H1 (cell line): ENCODE measurements at regions not wholly inside any gene's neighbourhood (a gene's known extent, or its start where the extent isn't known, plus 50 kb on each side); places are given as distances from the start of the nearest gene placed in this dataset.

ENCODE experiments used
- CTCF ChIA-PET: fragments of 300-600 bp; sonication (Branson Sonifier 250); formaldehyde crosslinking; loops from one replicate; lab custom pipeline; 2021; ENCODE audit not compliant: partially characterized antibody; lab: Charles Lee
- POLR2A ChIA-PET: fragments of 300-600 bp; sonication (Branson Sonifier 250); formaldehyde crosslinking; loops from one replicate; lab custom pipeline; 2021; ENCODE audit warnings: inconsistent platforms; ENCODE audit not compliant: partially characterized antibody; lab: Charles Lee
- DNase-seq, 2 experiments: peaks; one replicate each; pipeline versions ENCODE4 v3.0.0 to v3.0.0-alpha.2; 2010 to 2022; ENCODE audit warnings: low spot score in 2 of 2, low read depth in 1 of 2, mixed read lengths in 1 of 2
- FAIRE-seq: peaks from 2 replicates; lab custom pipeline; 2011; peaks lifted over from hg19 to GRCh38; lab: Jason Lieb, UNC
- H2AFZ ChIP-seq: 2 replicates; pipeline ENCODE4 v1.8.1; 2012; ENCODE audit warnings: low read length, inconsistent platforms
- H2AK5ac ChIP-seq: 2 replicates; pipeline ENCODE4 v1.6.1; 2013; ENCODE audit warnings: low read depth, low read length
- H2BK120ac ChIP-seq: replicated peaks from 2 replicates; pipeline ENCODE3; 2013; ENCODE audit warnings: low read depth, low read length, inconsistent platforms
- H2BK12ac ChIP-seq: 2 replicates; pipeline ENCODE4 v1.6.1; 2013; ENCODE audit warnings: low read depth, low read length
- H2BK15ac ChIP-seq: 2 replicates; pipeline ENCODE4 v1.6.1; 2013; ENCODE audit warnings: low read length
- H2BK20ac ChIP-seq: 2 replicates; pipeline ENCODE4 v1.6.1; 2013; ENCODE audit warnings: low read length
- H2BK5ac ChIP-seq: 2 replicates; pipeline ENCODE4 v1.6.1; 2013; ENCODE audit warnings: low read depth, low read length
- H3K14ac ChIP-seq: 2 replicates; pipeline ENCODE4 v1.6.1; 2013; ENCODE audit warnings: inconsistent platforms; ENCODE audit not compliant: insufficient read length
- H3K18ac ChIP-seq: 2 replicates; pipeline ENCODE4 v1.6.1; 2013; ENCODE audit warnings: low read length; ENCODE audit errors: extremely low read depth
- H3K23ac ChIP-seq: 2 replicates; pipeline ENCODE4 v1.6.1; 2013; ENCODE audit warnings: inconsistent platforms; ENCODE audit not compliant: insufficient read length
- H3K23me2 ChIP-seq: 2 replicates; pipeline ENCODE4 v1.6.1; 2013; ENCODE audit warnings: low read depth, low read length
- H3K27ac ChIP-seq: 2 replicates; pipeline ENCODE4 v1.6.1; 2011; ENCODE audit warnings: low read depth, low read length, inconsistent platforms
- H3K27me3 ChIP-seq, 4 experiments: replicated peaks in 1 of 4; 1 replicate in 1 of 4; 2 replicates in 3 of 4; pipeline versions ENCODE4 v1.6.1 to v1.8.1; 2011 to 2013; ENCODE audit warnings: low read length in 3 of 4, mild to moderate bottlenecking in 3 of 4, inconsistent platforms in 2 of 4, mixed read lengths in 2 of 4, moderate library complexity in 1 of 4; ENCODE audit not compliant: control insufficient read depth in 3 of 4, insufficient read depth in 3 of 4; ENCODE audit errors: extremely low read depth in 1 of 4
- H3K36me3 ChIP-seq, 4 experiments: 2 replicates each; pipeline versions ENCODE4 v1.6.1 to v1.8.1; 2011 to 2013; ENCODE audit warnings: mild to moderate bottlenecking in 4 of 4, low read length in 3 of 4, moderate library complexity in 2 of 4, control low read depth in 1 of 4, inconsistent platforms in 1 of 4; ENCODE audit not compliant: insufficient read depth in 4 of 4, control insufficient read depth in 2 of 4
- H3K4ac ChIP-seq: replicated peaks from 2 replicates; pipeline ENCODE3; 2013; ENCODE audit warnings: low read length, low read depth, mixed read lengths, inconsistent platforms; ENCODE audit not compliant: insufficient read length
- H3K4me1 ChIP-seq, 4 experiments: replicated peaks in 1 of 4; 1 replicate in 1 of 4; 2 replicates in 3 of 4; pipeline versions ENCODE4 v1.6.1 to v1.8.1; 2011 to 2013; ENCODE audit warnings: low read length in 3 of 4, inconsistent platforms in 2 of 4, mixed read lengths in 1 of 4; ENCODE audit not compliant: insufficient read depth in 4 of 4, control insufficient read depth in 3 of 4
- H3K4me2 ChIP-seq, 2 experiments: 2 replicates each; pipeline versions ENCODE4 v1.6.1 to v1.8.1; 2011 to 2013; ENCODE audit warnings: low read depth in 2 of 2, low read length in 2 of 2, control low read depth in 1 of 2, inconsistent platforms in 1 of 2, mild to moderate bottlenecking in 1 of 2; ENCODE audit not compliant: insufficient read depth in 1 of 2
- H3K4me3 ChIP-seq, 4 experiments: fragments of 200-600, 300-600 bp in 1 of 4; sonication (generic), shearing (Covaris generic), sonication (Bioruptor Twin) in 1 of 4; 2 replicates each; pipeline versions ENCODE4 v1.5.1 to v1.8.1; 2011 to 2016; ENCODE audit warnings: low read length in 4 of 4, low read depth in 3 of 4, control low read depth in 2 of 4, inconsistent platforms in 2 of 4, mild to moderate bottlenecking in 2 of 4, mixed read lengths in 1 of 4, moderate library complexity in 1 of 4; ENCODE audit not compliant: insufficient read depth in 2 of 4; ENCODE audit errors: extremely low read depth in 1 of 4
- H3K56ac ChIP-seq: replicated peaks from 2 replicates; pipeline ENCODE3; 2013; ENCODE audit warnings: low read depth, mild to moderate bottlenecking, mixed read lengths, low read length, inconsistent platforms; ENCODE audit not compliant: insufficient read length
- H3K79me1 ChIP-seq: 2 replicates; pipeline ENCODE4 v1.6.1; 2013; ENCODE audit warnings: low read depth, low read length, control low read depth
- H3K79me2 ChIP-seq, 2 experiments: 2 replicates each; pipeline versions ENCODE4 v1.6.1 to v1.8.1; 2012 to 2013; ENCODE audit warnings: low read length in 2 of 2, mild to moderate bottlenecking in 2 of 2, inconsistent platforms in 1 of 2; ENCODE audit not compliant: insufficient read depth in 2 of 2, control insufficient read depth in 1 of 2
- H3K9ac ChIP-seq, 4 experiments: replicated peaks in 1 of 4; 1 replicate in 1 of 4; 2 replicates in 3 of 4; pipeline versions ENCODE4 v1.6.1 to v1.8.1; 2011 to 2013; ENCODE audit warnings: low read depth in 3 of 4, low read length in 3 of 4, control low read depth in 2 of 4, mild to moderate bottlenecking in 2 of 4, moderate library complexity in 2 of 4, inconsistent platforms in 1 of 4; ENCODE audit errors: extremely low read depth in 1 of 4
- H3K9me3 ChIP-seq, 2 experiments: 2 replicates each; pipeline versions ENCODE4 v1.6.1 to v1.8.1; 2012 to 2013; ENCODE audit warnings: mild to moderate bottlenecking in 2 of 2, moderate library complexity in 2 of 2, control low read depth in 1 of 2, inconsistent platforms in 1 of 2, low read depth in 1 of 2, low read length in 1 of 2, mixed read lengths in 1 of 2; ENCODE audit not compliant: insufficient read depth in 2 of 2
- H4K20me1 ChIP-seq, 2 experiments: replicated peaks in 1 of 2; 2 replicates each; pipeline versions ENCODE3 to v1.8.1; 2011 to 2013; ENCODE audit warnings: inconsistent platforms in 2 of 2, low read length in 2 of 2, mild to moderate bottlenecking in 1 of 2; ENCODE audit not compliant: insufficient read depth in 2 of 2, control insufficient read depth in 1 of 2
- H4K5ac ChIP-seq: 2 replicates; pipeline ENCODE4 v1.6.1; 2013; ENCODE audit warnings: low read length, low read depth, mixed read lengths, inconsistent platforms; ENCODE audit not compliant: insufficient read length
- H4K8ac ChIP-seq: 2 replicates; pipeline ENCODE4 v1.8.0; 2013; ENCODE audit warnings: mild to moderate bottlenecking, moderate library complexity, low read length, inconsistent platforms; ENCODE audit not compliant: insufficient read depth; ENCODE audit errors: extremely low read depth
- H4K91ac ChIP-seq: replicated peaks from 2 replicates; pipeline ENCODE3; 2013; ENCODE audit warnings: low read length, mixed read lengths, inconsistent platforms; ENCODE audit not compliant: insufficient read length
- BACH1 ChIP-seq: IDR thresholded peaks from 2 replicates; pipeline ENCODE4 v1.6.1; 2012; ENCODE audit warnings: low read length, improper control_type of control experiment
- FOSL1 ChIP-seq: IDR thresholded peaks from 2 replicates; pipeline ENCODE4 v1.6.1; 2011; ENCODE audit warnings: mild to moderate bottlenecking, low read depth, low read length, moderate library complexity; ENCODE audit not compliant: insufficient read depth
- KDM4A ChIP-seq: IDR thresholded peaks from one replicate; pipeline ENCODE4 v1.7.1; 2012; ENCODE audit warnings: low read depth, mild to moderate bottlenecking, moderate library complexity, low read length, inconsistent platforms; ENCODE audit not compliant: severe bottlenecking
- KDM5A ChIP-seq: fragments of 200-600 bp; IDR thresholded peaks from 2 replicates; pipeline ENCODE4 v1.7.1; 2012; ENCODE audit warnings: mild to moderate bottlenecking, low read length, inconsistent platforms, mixed read lengths
- NANOG ChIP-seq: IDR thresholded peaks from 2 replicates; pipeline ENCODE4 v1.6.1; 2011; ENCODE audit warnings: low read length, low read depth, mild to moderate bottlenecking, inconsistent platforms; ENCODE audit not compliant: insufficient read depth, poor library complexity, severe bottlenecking
- POLR2AphosphoS5 ChIP-seq: IDR thresholded peaks from 2 replicates; pipeline ENCODE4 v1.6.1; 2011; ENCODE audit warnings: low read depth, low read length
- RNF2 ChIP-seq: fragments of 200-900, 300-1000 bp; sonication (generic); IDR thresholded peaks from 2 replicates; pipeline ENCODE4 v1.7.1; 2016; ENCODE audit warnings: borderline replicate concordance, low read depth, mild to moderate bottlenecking, antibody characterized with exemption, low read length; ENCODE audit not compliant: poor library complexity, severe bottlenecking; ENCODE audit errors: missing control alignments
- RXRA ChIP-seq: IDR thresholded peaks from 2 replicates; pipeline ENCODE4 v1.6.1; 2011; ENCODE audit warnings: low read depth, mild to moderate bottlenecking, low read length, moderate library complexity; ENCODE audit not compliant: insufficient read depth
- SIRT6 ChIP-seq: IDR thresholded peaks from one replicate; pipeline ENCODE4 v1.7.1; 2012; ENCODE audit warnings: low read length, inconsistent platforms
- TCF12 ChIP-seq: IDR thresholded peaks from 2 replicates; pipeline ENCODE4 v1.6.1; 2011; ENCODE audit warnings: low read depth, mild to moderate bottlenecking, low read length
- WGBS, 2 experiments: shearing (Covaris generic) in 1 of 2; methylation state at CpG; one replicate each; pipeline versions ENCODE4 v1.1.6 to v1.1.7; 2013 to 2015; ENCODE audit warnings: low lambda C conversion rate in 2 of 2, mixed read lengths in 2 of 2, inconsistent platforms in 1 of 2, low coverage in 1 of 2, missing lambda C conversion rate in 1 of 2; ENCODE audit not compliant: insufficient replicate concordance in 2 of 2, insufficient coverage in 1 of 2, insufficient read length in 1 of 2; ENCODE audit errors: extremely low coverage in 1 of 2, missing lambda C conversion rate in 1 of 2; 5-methylcytosine and 5-hydroxymethylcytosine counted together
- TF ChIP-seq, protein P1 (sequence below): IDR thresholded peaks from 2 replicates; pipeline ENCODE4 v1.6.1; 2012; ENCODE audit warnings: inconsistent platforms

DNA sequence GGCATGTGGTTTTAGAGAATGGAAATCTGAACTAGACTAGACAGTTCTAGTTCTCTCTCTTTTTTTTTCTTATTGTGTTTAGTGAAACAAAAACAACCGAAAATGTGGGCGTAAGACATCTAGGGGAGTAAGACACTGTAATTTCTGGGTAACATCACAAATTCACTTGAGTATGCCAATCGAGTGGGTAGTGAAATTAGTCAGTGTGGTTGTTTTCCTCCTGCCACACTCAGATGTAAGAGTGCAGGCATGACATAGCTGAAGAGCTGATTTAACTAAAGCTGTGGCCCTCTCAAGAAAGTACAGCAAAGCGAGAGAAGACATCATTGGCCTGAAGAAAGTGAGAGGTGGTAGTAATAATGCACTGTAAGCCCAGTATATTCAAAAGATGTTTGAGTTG is 1585.3 kb upstream of the AGA start:
- Histone ChIP-seq H3K79me1 (no peaks in the 10 kb centered on the region), H2AK5ac (no peak overlapping the region), H3K18ac (no peak overlapping the region), H3K79me2 (no peaks in the 10 kb centered on the region), H2BK120ac (no peak overlapping the region), H2BK5ac (no peak overlapping the region), H3K9ac (no peak overlapping the region), H3K4me3 (no peak overlapping the region), H3K36me3 (no peaks in the 10 kb centered on the region), H4K8ac (no peak overlapping the region), H3K27ac (no peak overlapping the region), H2AFZ (no peak overlapping the region), H3K14ac (no peak overlapping the region), H3K4me2 (no peak overlapping the region), H4K20me1 (no peaks in the 10 kb centered on the region), H3K23me2 (no peaks in the 10 kb centered on the region), H4K5ac (no peak overlapping the region), H2BK12ac (no peak overlapping the region), H2BK15ac (no peak overlapping the region), H3K4ac (no peak overlapping the region), H3K23ac (no peak overlapping the region), H3K56ac (no peak overlapping the region), H3K4me1 (no peaks in the 10 kb centered on the region), H2BK20ac (no peak overlapping the region), H3K27me3 (no peaks in the 10 kb centered on the region), H4K91ac (no peak overlapping the region), H3K9me3 (peaks cover 4 to 5% of the 10 kb centered on the region in 2 experiments; a peak in 3 of 4 replicates)
- DNase-seq (no peak), FAIRE-seq (no peak)
- 97% methylated on average over 4 of the region's 4 CpGs; no CpG with 5 or more reads in 1 of the 2 experiments for WGBS, 2 experiments
- CTCF ChIA-PET, result interaction anchor here (1.0 kb wide), 1 partner anchor 231 kb away, joined by 3 read pairs; no protein-coding TSS in a partner anchor
- POLR2A ChIA-PET, result no interaction called here
- TF ChIP-seq TCF12, result no peak
- no peak for TF ChIP-seq KDM5A
- TF ChIP-seq RNF2, result no peak
- TF ChIP-seq RXRA, result no peak
- TF ChIP-seq, protein P1, sequence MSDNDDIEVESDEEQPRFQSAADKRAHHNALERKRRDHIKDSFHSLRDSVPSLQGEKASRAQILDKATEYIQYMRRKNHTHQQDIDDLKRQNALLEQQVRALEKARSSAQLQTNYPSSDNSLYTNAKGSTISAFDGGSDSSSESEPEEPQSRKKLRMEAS, result no peak
- TF ChIP-seq NANOG, result no peak
- no peak for TF ChIP-seq KDM4A
- TF ChIP-seq POLR2AphosphoS5, result no peak
- TF ChIP-seq BACH1, result no peak
- TF ChIP-seq SIRT6, result no peak
- no peak for TF ChIP-seq FOSL1
